HFFc6 (cell line): ENCODE measurements at regions not wholly inside any gene's neighbourhood (a gene's known extent, or its start where the extent isn't known, plus 50 kb on each side); places are given as distances from the start of the nearest gene placed in this dataset.

ENCODE experiments used
- DNase-seq: peaks from one replicate; pipeline ENCODE4 v3.0.0-alpha.2; 2018
- H3K27ac Mint-ChIP-seq: 2 replicates; pipeline ENCODE4 v1.8.0; 2020; ENCODE audit warnings: mild to moderate bottlenecking, mixed read lengths
- H3K27me3 Mint-ChIP-seq: 2 replicates; pipeline ENCODE4 v1.8.0; 2021; ENCODE audit warnings: mild to moderate bottlenecking, moderate library complexity, mixed read lengths; ENCODE audit not compliant: insufficient read depth
- H3K36me3 Mint-ChIP-seq: 2 replicates; pipeline ENCODE4 v1.8.0; 2021; ENCODE audit warnings: low read depth, mixed read lengths
- H3K4me1 Mint-ChIP-seq: 2 replicates; pipeline ENCODE4 v1.8.0; 2020; ENCODE audit warnings: low read depth, mixed read lengths
- H3K4me3 Mint-ChIP-seq: 2 replicates; pipeline ENCODE4 v1.8.0; 2020; ENCODE audit warnings: mild to moderate bottlenecking, moderate library complexity, mixed read lengths
- H3K9me3 Mint-ChIP-seq: 2 replicates; pipeline ENCODE4 v1.8.0; 2020; ENCODE audit warnings: mild to moderate bottlenecking, mixed read lengths
- TF ChIP-seq, protein P1 (sequence below): fragments of 200-600 bp; sonication (generic); IDR thresholded peaks from 2 replicates; pipeline ENCODE4 v1.5.0; 2021; ENCODE audit warnings: antibody characterized with exemption, mild to moderate bottlenecking

DNA sequence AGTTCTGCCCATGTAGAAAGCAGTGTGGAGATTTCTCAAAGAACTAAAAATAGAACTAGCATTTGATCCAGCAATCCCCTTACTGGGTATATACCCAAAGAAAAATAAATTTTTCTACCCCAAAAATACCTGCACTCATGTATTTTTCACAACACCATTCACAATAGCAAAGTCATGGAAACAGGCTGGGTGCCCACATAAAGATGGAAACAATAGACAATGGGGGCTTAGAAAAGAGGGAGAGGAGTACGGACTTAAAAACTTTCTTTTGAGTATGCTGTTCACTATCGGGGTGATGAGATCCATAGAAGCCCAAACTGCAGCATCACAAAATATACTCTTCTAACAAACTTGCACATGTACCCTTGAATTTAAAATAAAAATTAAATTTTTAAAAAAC is 345.1 kb upstream of the CCDC54 start:
- Mint-ChIP-seq H3K4me3 (no peak overlapping the region), H3K4me1 (peaks cover 17% of the 10 kb centered on the region), H3K27me3 (no peaks in the 10 kb centered on the region), H3K27ac (no peak overlapping the region), H3K9me3 (peaks cover 21% of the 10 kb centered on the region), H3K36me3 (peaks cover 17% of the 10 kb centered on the region)
- DNase-seq, result no peak
- TF ChIP-seq, protein P1, sequence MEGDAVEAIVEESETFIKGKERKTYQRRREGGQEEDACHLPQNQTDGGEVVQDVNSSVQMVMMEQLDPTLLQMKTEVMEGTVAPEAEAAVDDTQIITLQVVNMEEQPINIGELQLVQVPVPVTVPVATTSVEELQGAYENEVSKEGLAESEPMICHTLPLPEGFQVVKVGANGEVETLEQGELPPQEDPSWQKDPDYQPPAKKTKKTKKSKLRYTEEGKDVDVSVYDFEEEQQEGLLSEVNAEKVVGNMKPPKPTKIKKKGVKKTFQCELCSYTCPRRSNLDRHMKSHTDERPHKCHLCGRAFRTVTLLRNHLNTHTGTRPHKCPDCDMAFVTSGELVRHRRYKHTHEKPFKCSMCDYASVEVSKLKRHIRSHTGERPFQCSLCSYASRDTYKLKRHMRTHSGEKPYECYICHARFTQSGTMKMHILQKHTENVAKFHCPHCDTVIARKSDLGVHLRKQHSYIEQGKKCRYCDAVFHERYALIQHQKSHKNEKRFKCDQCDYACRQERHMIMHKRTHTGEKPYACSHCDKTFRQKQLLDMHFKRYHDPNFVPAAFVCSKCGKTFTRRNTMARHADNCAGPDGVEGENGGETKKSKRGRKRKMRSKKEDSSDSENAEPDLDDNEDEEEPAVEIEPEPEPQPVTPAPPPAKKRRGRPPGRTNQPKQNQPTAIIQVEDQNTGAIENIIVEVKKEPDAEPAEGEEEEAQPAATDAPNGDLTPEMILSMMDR, result no peak

DNA sequence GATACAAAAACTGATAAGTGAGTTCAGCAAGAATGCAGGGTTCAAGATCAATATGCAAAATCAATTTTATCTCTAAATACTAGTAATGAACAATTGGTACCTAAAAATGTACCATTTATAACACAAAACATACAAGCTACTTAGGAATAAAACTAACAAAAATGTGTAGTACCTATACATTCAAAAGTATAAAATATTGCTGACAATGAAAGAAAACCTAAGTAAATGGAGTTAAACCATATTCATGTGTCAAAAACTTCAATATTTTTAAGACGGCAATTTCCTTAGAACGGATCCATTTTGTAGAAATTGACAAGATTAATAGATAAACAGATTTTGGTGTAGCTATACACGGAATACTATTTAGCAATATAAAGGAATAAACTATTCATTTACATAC is 343.1 kb upstream of the CCDC54 start:
- Mint-ChIP-seq H3K4me3 (no peak overlapping the region), H3K9me3 (peaks cover 31% of the 10 kb centered on the region), H3K36me3 (peaks cover 23% of the 10 kb centered on the region), H3K27me3 (peaks cover 6% of the 10 kb centered on the region), H3K27ac (no peak overlapping the region), H3K4me1 (peaks cover 16% of the 10 kb centered on the region)
- no peak for DNase-seq
- TF ChIP-seq, protein P1, result no peak

DNA sequence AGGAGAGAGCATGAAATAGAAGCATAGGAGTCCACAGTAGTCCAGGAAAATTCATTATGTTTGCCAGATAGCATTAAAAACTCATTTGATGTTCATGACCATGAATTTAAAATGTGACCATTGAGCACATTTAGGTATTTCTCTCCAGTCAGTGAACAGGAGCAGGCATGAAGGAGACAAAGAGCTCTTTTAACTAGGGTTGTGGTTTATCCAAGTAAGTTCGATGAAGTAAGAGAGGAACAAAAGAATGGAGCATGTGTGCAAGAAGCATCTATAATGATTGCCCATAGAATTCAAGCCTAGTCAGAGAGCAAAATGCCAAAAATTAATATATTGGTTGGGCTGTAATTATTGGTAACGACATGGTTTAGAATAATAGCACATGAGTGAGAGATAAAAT is 342.1 kb upstream of the CCDC54 start:
- Mint-ChIP-seq H3K27ac (no peak overlapping the region), H3K36me3 (peaks cover 23% of the 10 kb centered on the region), H3K4me3 (no peak overlapping the region), H3K9me3 (peaks cover 34% of the 10 kb centered on the region), H3K4me1 (peaks cover 16% of the 10 kb centered on the region), H3K27me3 (peaks cover 6% of the 10 kb centered on the region)
- no peak for DNase-seq
- TF ChIP-seq, protein P1, result no peak

DNA sequence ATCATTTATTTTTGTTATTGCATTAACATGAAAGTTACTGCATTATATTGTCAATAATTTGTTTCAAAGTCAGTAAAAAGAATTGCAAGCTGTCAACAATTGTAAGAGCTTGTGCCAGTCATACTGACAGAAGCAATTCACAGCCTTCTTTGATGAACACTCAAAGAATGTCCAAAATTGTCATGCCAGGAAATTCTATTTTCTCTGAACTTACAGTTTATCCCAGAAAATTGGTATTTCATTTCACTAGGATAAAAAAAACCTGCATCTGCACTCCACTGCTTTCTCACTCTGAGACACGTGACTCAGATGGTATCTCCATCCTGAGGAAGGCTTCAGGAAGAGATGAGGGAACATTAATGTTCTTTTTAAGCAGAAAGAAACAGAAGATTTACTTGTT is 332.6 kb upstream of the CCDC54 start:
- Mint-ChIP-seq H3K36me3 (peaks cover 6% of the 10 kb centered on the region), H3K4me1 (0 out of 2 replicates have a peak, but pooled peaks cover 4% of the 10 kb centered on the region), H3K27ac (no peak overlapping the region), H3K4me3 (no peak overlapping the region), H3K9me3 (peaks cover 13% of the 10 kb centered on the region), H3K27me3 (no peaks in the 10 kb centered on the region; the same call in 1 of the 2 replicates)
- DNase-seq, result no peak
- TF ChIP-seq, protein P1, result no peak

DNA sequence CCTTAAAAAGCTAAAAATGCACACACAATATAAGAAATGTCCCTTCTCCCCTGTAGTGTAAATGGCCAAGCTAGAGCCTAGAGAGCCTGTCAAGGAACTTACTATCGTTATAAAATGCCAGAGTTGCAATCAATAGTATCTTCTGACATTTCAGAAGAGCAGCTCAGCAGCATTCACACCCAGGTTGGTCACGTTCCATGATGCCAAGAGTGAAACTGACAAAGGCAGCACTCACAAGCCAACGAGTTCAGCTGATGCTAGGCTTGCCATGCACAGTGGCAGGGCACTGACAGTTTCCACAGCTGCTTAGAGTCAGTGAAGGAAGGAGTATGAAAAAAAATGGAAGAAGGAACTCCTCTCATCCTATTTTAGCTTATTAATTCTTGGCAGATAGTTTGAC is 331.4 kb upstream of the CCDC54 start:
- no peak overlapping the region for H3K27ac Mint-ChIP-seq
- H3K36me3 Mint-ChIP-seq, result peaks cover 1% of the 10 kb centered on the region
- H3K27me3 Mint-ChIP-seq, result no peaks in the 10 kb centered on the region
- TF ChIP-seq, protein P1, result no peak
- no peak for DNase-seq
- H3K9me3 Mint-ChIP-seq, result peaks cover 6% of the 10 kb centered on the region
- H3K4me3 Mint-ChIP-seq, result no peak overlapping the region
- 0 out of 2 replicates have a peak, but pooled peaks cover 4% of the 10 kb centered on the region for H3K4me1 Mint-ChIP-seq
